ENCODE measurements at regions not wholly inside any gene's neighbourhood (a gene's known extent, or its start where the extent isn't known, plus 50 kb on each side); places are given as distances from the start of the nearest gene placed in this dataset.

DNA sequence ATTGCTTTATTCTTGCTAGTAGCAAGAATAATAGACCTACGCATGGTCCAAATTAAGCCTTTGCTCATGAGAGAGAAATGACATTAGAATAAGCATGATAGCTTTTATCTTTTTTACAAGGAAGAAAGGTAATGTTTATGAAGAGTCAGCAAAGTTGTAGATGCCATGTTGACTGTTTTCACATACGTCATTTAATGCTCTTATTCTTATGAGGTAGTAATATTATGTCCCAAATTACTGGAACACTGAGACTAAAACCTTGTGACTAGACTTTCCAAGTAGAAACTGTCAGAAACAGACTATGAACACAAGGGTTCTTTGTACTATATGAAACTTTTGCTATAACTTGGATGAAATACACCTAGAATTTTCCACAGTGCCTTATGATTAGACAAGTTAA is 552.8 kb upstream of the SLC8A1 start:
- no peak for DNase-seq
- 96 to 98% (median 98%) methylated on average over 2 of the region's 2 CpGs for WGBS, 3 donors
- no peak overlapping the region for H3K27ac ChIP-seq
- no peaks in the 10 kb centered on the region for H3K9me3 ChIP-seq
- no peaks in the 10 kb centered on the region for H3K36me3 ChIP-seq
- TF ChIP-seq, protein P1, sequence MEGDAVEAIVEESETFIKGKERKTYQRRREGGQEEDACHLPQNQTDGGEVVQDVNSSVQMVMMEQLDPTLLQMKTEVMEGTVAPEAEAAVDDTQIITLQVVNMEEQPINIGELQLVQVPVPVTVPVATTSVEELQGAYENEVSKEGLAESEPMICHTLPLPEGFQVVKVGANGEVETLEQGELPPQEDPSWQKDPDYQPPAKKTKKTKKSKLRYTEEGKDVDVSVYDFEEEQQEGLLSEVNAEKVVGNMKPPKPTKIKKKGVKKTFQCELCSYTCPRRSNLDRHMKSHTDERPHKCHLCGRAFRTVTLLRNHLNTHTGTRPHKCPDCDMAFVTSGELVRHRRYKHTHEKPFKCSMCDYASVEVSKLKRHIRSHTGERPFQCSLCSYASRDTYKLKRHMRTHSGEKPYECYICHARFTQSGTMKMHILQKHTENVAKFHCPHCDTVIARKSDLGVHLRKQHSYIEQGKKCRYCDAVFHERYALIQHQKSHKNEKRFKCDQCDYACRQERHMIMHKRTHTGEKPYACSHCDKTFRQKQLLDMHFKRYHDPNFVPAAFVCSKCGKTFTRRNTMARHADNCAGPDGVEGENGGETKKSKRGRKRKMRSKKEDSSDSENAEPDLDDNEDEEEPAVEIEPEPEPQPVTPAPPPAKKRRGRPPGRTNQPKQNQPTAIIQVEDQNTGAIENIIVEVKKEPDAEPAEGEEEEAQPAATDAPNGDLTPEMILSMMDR (IDR thresholded peaks at IDR 0.05) = no peak
- TF ChIP-seq EP300 (IDR thresholded peaks at IDR 0.05) (no peak), POLR2A (IDR thresholded peaks at IDR 0.05) (no peak)
- no peak overlapping the region for H3K4me3 ChIP-seq
- intact Hi-C loops (cut with DNase I) = no loop called here
- H3K4me1 ChIP-seq (ENCODE audit: insufficient read depth) = no peaks in the 10 kb centered on the region
- no peaks in the 10 kb centered on the region for H3K27me3 ChIP-seq

DNA sequence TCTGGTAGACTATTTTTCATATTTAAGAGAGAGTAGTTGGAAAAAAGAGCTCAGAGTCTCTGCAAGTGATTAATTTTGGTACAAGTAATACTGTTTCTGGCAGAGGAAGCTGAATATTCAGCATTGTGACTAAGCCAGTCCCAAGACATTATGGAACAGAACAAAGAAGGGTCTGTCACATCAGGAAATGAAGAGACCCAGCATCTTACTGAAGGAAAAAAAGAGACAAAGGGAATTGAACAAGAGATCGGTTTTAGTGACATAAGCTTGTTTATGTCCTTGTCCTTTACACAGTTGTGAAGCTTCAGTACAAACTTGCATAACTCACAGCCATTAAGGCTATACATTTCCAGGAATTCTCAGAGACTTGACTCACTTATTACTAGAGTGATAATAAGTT is 568.5 kb upstream of the SLC8A1 start:
- intact Hi-C loops (cut with DNase I) = no loop called here
- no peaks in the 10 kb centered on the region for H3K27me3 ChIP-seq
- WGBS, 3 donors = 54 to 84% (median 67%) methylated on average over 1 of the region's 1 CpG
- no peaks in the 10 kb centered on the region for H3K36me3 ChIP-seq
- TF ChIP-seq, protein P1 (IDR thresholded peaks at IDR 0.05) = no peak
- TF ChIP-seq EP300 (IDR thresholded peaks at IDR 0.05) = no peak
- no peak for TF ChIP-seq POLR2A (IDR thresholded peaks at IDR 0.05)
- H3K27ac ChIP-seq = no peak overlapping the region
- no peak overlapping the region for H3K4me3 ChIP-seq
- no peaks in the 10 kb centered on the region for H3K9me3 ChIP-seq
- H3K4me1 ChIP-seq (ENCODE audit: insufficient read depth) = no peaks in the 10 kb centered on the region
- no peak for DNase-seq

DNA sequence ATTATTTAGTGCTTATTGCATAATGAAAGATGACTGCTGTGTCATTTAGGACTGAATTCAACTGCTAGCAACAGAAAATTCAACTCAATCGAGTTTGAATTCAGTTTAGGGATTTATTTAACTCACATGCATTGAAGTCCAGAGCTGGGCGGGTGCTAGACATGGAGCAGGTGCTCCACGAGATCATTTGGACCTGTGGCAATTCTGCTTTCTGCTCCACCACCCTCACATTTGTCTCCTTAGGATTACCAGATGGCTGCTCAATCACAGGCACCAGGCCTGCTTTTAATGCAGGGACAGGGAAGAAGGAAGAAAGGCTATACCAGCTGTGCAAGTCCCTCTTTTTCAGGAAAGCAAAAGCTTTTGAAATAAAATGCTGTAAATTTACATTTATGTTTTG is 572.9 kb upstream of the SLC8A1 start:
- H3K4me3 ChIP-seq = no peak overlapping the region
- intact Hi-C loops (cut with DNase I) = no loop called here
- 73 to 83% (median 81%) methylated on average over 3 of the region's 3 CpGs for WGBS, 3 donors
- H3K36me3 ChIP-seq = no peaks in the 10 kb centered on the region
- no peak overlapping the region for H3K27ac ChIP-seq
- TF ChIP-seq, protein P1 (IDR thresholded peaks at IDR 0.05) = no peak
- TF ChIP-seq EP300 (IDR thresholded peaks at IDR 0.05) (no peak), POLR2A (IDR thresholded peaks at IDR 0.05) (no peak)
- H3K9me3 ChIP-seq = no peaks in the 10 kb centered on the region
- no peak for DNase-seq
- no peaks in the 10 kb centered on the region for H3K27me3 ChIP-seq
- no peaks in the 10 kb centered on the region for H3K4me1 ChIP-seq (ENCODE audit: insufficient read depth)

DNA sequence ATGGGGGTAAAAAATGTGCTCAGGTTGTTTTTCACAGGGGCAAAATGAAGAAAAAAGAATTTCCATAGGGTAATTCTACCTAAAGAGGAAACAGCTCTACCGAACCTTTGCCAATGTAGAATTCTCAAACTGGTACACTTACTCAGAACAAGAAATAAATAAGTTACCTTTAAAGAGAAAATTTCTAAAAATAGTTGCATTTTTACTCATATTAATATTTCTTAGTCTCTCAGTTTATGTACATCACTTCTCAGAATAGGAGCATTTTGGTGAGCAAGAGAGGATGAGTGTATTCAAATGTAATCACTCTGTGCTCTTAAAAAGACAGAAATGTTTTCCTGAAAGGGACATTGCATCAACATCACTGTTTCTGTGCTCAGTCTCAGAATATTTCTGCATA is 574.7 kb upstream of the SLC8A1 start:
- Histone ChIP-seq H3K36me3 (no peaks in the 10 kb centered on the region), H3K4me1 (ENCODE audit: insufficient read depth) (no peaks in the 10 kb centered on the region), H3K9me3 (no peaks in the 10 kb centered on the region), H3K27me3 (no peaks in the 10 kb centered on the region), H3K4me3 (no peak overlapping the region), H3K27ac (no peak overlapping the region)
- DNase-seq = no peak
- intact Hi-C loops (cut with DNase I) = no loop called here
- 88 to 95% (median 94%) methylated on average over 1 of the region's 1 CpG for WGBS, 3 donors
- TF ChIP-seq EP300 (IDR thresholded peaks at IDR 0.05) (no peak), POLR2A (IDR thresholded peaks at IDR 0.05) (no peak)
- TF ChIP-seq, protein P1 (IDR thresholded peaks at IDR 0.05) = no peak

DNA sequence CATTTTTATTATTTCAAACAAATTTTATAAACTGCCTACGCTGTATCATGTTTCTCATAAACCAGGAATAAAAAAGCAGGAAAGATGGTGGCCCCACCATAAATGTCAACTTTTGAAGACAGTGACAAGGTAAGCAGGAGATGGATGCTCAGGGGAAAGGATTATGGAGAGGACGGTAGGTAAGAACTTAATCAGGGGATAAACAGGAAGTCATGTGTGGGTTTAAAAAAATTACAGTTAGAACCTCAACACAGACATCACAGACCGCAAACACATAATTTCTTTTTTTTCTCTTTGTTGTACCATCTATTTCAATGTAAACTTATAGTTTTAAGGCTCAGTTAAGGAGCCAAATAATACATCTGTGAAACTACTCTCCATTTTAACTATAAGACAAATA is 575.2 kb upstream of the SLC8A1 start:
- no peak for DNase-seq
- Histone ChIP-seq H3K27ac (no peak overlapping the region), H3K9me3 (no peaks in the 10 kb centered on the region), H3K27me3 (no peaks in the 10 kb centered on the region), H3K36me3 (no peaks in the 10 kb centered on the region), H3K4me1 (ENCODE audit: insufficient read depth) (no peaks in the 10 kb centered on the region), H3K4me3 (no peak overlapping the region)
- TF ChIP-seq EP300 (IDR thresholded peaks at IDR 0.05) (no peak), POLR2A (IDR thresholded peaks at IDR 0.05) (no peak)
- TF ChIP-seq, protein P1 (IDR thresholded peaks at IDR 0.05) = no peak
- intact Hi-C loops (cut with DNase I) = no loop called here
- WGBS, 3 donors = 87 to 88% (median 87%) methylated on average over 3 of the region's 3 CpGs
